Inferior parietal cortex (tissue), 1 donor: ENCODE measurements at regions not wholly inside any gene's neighbourhood (a gene's known extent, or its start where the extent isn't known, plus 50 kb on each side); places are given as distances from the start of the nearest gene placed in this dataset.
"Not testable (repeated sequence)": the region's sequence is repeated elsewhere in the genome, so short reads cannot be mapped to it uniquely, and the experiment has no call there.

Experiments
- DNase-seq: peaks from one replicate; pipeline ENCODE4 v3.0.0-alpha.2; 2016; ENCODE audit errors: extremely low spot score

DNA sequence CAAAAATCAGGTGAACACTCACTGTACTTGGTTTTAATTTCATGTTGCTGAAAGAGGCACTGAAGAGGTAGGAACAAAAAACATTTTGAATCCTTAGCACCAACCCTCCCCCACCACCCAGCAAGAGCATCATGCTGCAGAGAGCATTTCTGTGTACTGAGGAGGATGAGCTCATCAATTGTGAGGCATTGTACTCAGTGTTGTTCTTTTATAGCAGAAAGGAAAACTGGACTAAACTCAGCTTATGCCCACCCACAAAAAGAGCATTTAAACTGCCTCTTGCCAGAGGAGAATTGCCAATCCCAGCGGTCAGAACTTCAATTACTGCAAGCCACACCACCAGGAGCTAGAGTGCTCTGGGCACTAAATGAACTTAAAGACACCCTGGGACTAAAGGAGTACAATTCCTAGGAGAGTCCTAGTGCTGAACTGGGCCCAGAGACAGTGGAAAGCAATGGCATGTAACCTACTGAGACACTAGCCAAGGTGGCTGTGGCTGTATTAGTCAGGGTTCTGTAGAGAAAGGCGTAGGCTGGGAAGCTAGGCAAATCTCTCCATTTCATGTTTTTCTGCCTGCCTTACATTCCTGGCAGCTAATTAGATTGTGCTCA lies 280.7 kb upstream of the KLHL4 start:
- peak; percentile 34 for DNase-seq

DNA sequence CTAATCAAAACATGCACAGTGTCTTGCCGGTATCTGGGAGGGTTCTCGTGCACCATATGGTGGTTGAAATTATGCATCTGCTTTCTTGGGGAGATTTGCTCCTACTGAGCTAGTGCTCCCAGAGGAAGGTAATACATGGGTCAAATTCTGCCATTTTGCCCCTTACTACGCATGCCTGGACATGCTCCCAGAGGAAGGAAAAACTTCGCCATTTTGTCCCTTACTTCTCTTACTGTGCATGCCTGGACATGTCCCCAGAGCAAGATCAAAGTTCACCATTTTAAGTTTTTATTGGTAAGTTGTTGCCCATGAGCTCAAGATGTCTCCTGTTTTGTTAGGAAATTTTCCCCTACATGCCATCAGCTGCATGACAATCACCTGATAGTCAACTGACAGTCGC lies 252.1 kb upstream of the KLHL4 start:
- DNase-seq: no peak

DNA sequence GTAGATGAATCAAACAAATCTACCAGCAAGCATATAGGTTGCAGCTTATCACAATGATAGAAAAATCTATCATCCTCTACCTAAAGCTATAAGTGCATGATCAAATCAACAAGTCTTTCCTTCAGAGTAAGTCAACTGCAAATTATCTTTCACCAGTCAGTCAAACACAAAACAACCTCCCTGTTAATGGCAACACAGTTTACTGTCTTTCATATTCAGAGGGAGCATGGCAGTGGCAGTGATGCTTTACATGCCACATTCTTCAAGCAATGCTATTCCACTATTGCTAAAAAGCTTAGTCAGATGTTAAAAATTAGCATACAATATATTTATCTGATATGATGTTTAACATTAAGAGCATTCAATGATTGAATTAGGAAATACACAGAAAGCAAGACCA lies 245.1 kb upstream of the KLHL4 start:
- no peak for DNase-seq

DNA sequence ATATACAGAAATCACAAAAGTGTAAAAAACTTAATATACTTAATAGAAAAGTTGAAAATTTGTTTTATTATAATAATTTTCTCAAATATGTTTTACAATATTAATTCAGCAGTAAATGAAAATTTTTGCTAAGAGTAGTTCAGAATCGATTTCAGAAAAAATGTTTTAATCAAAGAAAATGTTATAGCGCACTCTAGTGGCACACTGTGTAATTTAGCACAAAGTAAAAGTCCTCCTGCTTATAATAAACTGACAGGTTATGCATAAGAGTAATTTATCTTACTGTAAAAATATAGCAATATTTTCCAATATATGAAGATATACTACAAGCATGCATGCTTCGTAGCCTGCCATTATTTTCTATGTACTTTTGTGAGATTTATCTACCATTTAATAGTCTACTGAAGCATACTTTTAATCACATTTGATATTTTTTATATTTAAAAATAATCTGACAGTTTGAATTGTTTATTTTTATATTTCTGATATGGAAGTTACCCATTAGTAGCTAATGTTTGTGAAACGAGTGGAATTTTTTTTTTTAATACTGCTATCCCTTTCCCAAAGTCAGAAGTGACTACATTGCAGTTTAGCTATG lies 217.9 kb upstream of the KLHL4 start:
- peak; percentile 67 for DNase-seq

DNA sequence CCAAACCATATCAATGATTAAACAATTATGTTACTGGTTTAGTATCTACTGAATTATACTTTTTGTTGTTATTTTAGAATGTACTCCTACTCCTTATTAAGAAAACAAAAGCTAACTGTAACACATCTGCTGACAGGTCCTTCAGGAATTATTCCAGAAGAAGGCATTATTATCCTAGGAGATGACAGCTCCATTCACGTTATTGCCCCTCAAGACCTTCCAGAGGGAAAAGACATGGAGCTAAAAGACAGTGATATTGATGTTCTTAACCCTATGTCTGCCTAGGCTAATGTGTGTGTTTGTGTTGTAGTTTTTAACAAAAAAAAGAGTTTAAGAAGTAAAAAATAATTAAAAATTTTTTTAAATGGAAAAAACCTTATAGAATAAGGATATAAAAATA lies 206.8 kb upstream of the KLHL4 start:
- DNase-seq: no peak

DNA sequence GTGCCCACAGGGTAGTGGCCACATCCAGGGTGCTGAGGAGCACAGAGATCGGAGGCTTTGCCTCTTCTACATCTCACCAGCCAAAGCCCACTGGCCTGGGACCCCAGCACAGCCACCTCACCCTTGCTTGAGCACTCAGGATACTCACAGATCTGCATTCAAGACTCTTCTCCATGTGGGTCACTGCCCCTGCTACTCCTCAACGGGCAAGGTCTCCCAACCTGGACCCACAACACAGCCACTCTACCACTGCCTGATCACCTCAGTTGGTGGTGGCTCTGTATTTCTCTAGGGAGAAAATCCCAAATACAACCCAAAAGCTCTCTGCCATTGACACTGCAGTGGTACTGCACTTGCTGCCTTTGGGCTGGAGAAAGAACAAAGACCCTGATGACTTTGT lies 190.3 kb upstream of the KLHL4 start:
- DNase-seq: no peak

DNA sequence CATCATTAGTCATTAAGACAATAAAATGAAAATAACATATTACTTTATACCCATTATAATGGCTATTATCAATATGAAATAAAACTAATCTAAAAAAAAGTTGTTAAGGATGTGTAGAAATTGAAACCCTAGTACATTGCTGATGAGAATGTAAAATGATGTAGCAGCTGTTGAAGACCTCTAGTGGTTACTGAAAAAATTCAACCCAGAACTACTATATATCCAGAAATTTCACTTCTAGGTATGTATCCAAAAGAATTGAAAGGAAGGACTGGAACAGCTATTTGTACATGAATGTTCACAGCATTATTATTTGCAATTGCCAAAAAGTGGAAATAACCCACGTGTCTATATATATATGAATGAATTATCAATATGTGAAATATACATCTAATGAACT lies 180.3 kb upstream of the KLHL4 start:
- no peak for DNase-seq

DNA sequence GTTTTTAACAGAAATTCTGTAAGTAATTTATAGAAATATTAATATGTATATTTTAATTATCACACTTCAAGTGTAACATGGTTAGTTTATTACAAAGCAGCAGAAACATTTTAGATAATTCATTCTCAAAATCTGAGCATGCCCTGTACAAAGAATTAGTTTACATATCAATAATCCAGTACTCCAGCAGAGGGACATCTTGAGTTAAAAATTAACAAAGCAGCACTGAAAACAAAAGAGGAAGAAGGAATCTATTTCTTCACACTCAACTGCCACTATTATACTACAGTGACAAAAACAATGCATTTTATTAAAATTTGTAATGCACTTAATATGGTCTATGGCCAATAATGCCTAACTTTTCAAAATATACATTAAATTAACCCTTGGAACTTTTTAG lies 179.1 kb upstream of the KLHL4 start:
- DNase-seq: peak; percentile 47

DNA sequence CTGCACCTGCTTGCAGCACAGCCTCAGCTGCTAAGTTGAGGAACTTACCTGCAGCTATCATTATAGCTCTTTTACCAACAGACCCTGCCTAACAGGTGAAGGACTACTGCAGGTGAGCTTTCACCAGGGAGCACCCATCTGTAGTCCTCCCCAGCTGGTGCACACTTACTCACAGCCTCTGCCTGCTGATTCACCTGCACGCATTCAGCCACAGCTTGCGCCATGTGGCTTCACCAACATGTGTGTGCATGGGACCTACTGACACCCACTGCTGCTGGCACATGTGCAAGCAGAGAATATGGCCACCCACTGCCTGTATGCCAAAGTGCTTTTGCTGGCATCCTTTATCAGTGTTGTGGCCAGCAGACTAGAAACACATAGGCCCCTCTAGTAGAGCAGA lies 146.7 kb upstream of the KLHL4 start:
- DNase-seq: no peak

DNA sequence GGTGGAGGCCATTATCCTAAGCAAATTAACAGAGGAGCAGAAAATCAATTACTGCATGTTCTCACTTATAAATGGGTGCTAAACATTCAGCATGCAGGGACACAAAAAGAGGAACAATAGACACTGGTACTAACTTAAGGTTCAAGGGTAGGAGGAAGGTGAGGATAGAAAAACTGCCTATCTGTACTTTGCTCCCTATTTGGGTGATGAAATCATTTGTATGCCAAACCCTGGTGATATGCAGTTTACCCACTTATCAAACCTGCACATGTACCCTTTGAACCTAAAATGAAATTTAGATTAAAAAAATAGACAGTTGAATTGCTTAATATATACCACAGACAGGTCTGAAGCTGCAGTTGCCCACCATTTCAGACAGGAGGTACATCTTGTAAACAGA lies 143.3 kb upstream of the KLHL4 start:
- DNase-seq: no peak

DNA sequence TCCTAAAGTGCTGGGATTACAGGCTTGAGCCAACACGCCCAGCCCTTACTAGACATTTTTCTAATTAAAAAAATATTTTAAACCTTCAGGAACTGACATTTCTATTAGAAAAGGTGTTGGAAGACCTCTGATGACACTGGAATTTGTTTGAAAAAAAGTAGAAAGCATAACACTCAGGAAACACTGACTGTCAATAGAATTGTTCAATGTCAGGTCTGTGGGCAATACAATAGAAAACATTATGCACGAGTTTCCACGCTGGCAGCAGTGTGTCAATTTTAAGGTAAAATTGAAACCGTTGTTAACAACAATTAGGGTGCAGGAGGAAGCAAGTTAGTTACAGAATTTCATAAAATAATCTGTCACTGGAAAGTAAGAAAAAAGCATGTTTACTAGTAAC lies 140.7 kb upstream of the KLHL4 start:
- no peak for DNase-seq

DNA sequence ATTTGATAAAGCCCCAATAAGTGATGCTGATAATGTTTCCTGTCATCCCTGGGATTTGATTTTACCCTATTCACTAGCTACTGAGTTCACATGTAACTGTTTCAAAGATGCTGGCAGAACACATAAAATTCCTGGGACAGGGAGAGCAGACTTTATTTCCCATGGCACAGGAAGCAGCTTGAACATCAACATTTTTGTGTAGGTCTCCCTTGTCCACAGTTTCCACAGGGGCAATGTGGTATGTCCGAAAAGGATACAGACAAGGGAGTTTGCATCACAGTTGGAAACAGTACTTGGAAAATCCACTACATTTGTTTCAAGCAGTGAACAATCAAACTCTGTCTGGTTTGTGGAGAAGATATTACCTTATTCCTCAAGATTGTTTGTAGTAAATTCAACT lies 129.2 kb upstream of the KLHL4 start:
- no peak for DNase-seq

DNA sequence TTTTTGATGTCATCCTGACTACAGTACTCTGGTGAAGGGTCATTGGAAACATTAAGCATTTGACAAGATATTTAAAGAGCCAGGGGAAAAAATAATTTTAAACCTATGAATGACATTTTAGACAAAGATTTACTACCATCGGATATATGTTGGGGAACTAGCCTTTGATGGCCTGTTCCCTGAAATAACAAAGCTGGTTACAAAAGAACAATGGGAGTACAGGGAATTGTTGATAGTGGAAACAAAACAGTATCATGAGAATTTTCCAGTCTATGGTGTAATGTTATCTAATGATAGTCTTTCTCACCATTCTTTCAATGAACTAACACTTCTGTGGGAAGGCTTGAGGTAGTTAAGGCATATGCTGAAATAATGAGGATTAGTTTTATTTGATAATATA lies 125.9 kb upstream of the KLHL4 start:
- no peak for DNase-seq

DNA sequence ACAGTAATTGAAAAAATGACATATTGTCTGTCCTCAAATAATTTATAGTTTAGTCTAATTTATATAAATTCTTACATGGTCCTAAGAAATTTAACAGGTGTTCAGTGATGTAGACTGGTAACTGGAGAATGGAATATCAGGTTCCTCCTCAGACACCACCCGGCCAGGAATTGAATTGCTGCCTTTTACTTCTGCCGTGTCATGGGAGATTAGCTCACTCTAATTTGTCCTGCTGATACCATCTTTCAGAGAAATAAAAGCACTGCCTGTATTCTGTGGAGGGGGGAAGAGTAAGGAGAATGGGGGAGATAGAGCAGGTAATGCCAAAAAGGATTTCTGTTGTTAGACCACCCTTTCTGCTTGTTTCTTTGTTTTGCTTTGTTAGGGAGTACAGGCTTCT lies 125.2 kb upstream of the KLHL4 start:
- no peak for DNase-seq

DNA sequence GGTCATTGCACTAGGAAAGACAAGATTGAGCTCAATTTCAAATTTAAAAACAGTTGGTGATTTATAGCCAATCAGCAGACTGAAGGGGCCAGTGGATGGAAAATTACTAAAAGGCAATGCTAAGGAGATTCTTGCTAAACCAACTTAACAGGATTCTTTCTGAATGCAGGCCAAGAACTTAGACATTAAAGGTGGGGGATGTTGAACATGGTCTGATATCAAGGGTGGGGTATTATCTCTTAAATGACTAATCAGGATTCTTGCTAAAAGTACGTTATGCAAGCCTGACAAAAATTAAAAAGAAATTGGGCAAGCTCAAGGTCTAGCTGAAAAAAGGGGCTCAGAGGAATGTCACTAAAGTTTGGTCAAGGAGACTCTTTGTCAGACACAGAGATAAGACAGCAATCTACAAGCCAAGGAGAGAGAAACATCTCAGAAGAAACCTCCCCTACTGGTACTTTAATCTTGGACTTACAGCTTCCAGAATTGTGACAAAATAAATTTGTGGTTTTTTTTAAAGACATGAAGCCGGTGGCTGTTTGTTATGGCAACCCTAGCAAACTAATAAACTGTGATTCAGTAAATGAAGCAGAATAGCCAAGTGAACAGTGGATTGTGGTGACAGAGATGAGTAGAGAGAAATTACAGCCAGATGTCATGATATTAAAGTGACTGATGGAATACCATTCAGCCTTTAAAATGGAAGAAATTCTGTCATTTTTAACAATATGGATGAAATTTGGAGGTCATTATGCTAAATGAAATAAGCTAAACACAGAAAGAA lies 120.3 kb upstream of the KLHL4 start:
- no peak for DNase-seq

DNA sequence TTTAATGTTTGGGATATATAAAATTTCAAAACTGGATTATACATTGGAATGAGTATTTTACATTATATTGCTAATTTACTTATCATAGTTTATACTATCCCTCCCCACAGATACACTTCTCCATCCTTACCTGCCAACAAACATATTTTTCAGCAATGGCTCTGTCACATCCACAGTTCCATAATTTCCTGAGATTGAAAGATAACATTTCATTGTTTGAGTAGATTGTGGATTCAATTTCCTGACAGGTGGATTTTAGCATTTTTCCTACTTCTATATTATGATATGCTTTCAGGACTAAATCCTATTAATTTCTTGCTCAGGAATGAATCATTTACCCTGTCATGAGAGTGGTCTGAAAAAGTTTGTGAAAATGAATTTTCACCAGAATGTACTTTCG lies 115.3 kb upstream of the KLHL4 start:
- DNase-seq: no peak

DNA sequence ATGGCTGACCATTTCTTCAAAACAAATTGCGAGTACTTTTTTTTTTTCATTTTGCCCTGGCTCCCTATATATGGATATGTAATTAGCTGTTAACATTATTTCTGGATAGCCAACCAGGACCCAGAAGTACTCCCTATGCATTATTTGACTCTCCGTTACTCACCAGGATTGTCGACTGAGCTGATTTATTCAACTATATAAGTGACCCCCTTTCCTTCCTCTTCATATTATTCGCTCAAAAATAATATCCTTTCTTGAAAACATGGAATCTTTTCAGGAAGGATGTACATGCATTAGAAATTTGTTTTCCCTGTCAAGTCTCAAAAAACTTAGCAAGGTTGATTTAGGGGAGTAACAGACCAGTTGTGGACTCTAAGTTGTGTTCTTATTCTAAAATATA lies 114.1 kb upstream of the KLHL4 start:
- DNase-seq: no peak

DNA sequence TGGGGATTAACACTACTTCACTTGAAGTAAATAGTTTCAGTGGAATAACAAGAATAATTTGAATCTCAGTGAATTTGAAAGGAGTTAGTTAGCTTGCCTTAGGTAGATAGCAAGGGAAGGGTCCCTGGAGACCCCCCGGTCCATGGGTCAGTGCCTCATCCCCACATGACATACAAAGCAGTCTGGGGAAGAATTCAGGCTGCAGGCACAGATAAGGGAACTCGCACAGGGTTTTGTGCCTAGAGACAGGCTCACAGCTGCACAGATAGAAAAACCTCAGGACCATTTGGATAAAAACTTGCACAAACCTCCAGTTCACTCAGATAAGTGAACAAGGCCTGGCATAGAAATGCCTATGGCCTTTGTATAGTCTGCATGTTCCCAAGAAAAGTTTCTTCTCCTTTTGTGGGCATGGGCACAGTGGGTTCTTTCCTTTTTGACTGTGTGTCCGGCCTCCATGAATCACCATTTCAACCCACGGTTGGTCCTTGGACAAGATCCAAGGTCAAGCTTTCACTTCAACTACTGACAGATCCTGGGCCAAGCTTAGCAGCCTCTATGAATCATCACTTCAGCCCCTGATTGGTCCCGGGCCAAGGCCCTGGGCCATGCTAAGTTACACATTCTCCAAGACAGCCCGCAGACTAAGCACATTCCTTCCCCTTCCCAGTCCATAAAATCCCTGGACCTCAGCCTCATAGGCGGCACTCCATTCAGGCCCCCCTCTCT lies 108.3 kb upstream of the KLHL4 start:
- no peak for DNase-seq

DNA sequence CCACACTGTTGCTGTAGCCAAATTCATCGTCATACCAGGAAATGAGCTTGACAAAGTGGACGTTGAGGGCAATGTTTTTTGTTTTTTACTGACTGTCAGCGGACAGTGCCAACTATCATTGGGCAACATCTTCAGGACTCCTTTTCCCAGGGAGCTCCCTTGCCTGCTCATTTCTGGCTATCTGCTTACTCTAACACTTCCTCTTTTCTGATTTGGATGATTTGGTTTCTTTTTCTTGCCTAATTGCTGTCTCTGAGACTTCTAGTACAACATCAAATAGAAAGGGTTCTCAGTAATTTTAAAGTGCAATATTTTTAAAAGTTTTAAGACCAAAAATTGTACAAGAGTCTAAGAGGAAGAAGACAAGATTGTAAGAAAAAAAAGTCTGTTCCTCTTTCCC lies 92.0 kb upstream of the KLHL4 start:
- no peak for DNase-seq

DNA sequence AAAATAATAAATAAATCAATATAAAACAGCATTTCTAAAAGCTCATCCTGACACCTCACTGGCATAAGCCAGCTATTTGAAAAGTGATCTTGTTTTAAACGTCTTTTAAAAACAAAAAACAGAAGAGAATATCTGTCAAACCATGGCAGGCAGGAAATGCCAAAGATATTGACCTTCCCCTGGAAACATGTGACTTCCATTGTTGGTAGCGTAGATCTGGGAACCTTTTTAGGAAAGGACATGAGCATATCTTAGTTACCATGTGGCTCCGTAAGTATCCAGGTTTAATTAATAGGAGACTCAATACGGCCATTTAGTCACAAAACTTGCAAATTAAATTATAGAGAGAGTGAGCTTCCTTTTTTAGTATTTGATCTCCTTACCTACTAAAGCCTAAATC lies 83.0 kb upstream of the KLHL4 start:
- DNase-seq: no peak

DNA sequence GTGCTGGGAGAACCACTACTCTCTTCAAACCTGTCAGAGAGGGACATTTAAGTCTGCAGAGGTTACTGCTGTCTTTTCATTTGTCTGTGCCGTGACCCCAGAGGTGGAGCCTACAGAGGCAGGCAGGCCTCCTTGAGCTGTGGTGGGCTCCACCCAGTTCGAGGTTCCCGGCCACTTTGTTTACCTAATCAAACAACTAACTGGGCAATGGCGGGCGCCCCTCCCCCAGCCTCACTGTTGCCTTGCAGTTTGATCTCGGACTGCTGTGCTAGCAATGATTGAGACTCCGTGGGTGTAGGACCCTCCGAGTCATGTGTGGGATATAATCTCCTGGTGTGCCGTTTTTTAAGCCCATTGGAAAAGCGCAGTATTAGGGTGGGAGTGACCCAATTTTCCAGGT lies 69.0 kb upstream of the KLHL4 start:
- DNase-seq: not testable (repeated sequence)

DNA sequence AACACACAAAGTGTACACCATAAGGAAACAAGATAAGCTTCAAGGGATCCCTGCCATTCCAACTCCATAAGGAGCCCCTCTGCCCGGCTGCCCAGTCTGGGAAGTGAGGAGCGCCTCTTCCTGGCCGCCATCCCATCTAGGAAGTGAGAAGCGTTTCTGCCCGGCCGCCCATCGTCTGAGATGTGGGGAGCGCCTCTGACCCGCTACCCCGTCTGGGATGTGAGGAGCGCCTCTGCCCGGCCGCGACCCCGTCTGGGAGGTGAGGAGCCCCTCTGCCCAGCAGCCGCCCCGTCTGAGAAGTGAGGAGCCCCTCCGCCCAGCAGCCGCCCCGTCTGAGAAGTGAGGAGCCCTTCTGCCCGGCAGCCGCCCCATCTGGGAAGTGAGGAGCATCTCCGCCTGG lies 51.8 kb upstream of the KLHL4 start:
- not testable (repeated sequence) for DNase-seq
